ENCODE measurements at regions not wholly inside any gene's neighbourhood (a gene's known extent, or its start where the extent isn't known, plus 50 kb on each side); places are given as distances from the start of the nearest gene placed in this dataset.

- TF ChIP-seq, protein P1, sequence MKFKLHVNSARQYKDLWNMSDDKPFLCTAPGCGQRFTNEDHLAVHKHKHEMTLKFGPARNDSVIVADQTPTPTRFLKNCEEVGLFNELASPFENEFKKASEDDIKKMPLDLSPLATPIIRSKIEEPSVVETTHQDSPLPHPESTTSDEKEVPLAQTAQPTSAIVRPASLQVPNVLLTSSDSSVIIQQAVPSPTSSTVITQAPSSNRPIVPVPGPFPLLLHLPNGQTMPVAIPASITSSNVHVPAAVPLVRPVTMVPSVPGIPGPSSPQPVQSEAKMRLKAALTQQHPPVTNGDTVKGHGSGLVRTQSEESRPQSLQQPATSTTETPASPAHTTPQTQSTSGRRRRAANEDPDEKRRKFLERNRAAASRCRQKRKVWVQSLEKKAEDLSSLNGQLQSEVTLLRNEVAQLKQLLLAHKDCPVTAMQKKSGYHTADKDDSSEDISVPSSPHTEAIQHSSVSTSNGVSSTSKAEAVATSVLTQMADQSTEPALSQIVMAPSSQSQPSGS (IDR thresholded peaks at IDR 0.05; ENCODE audit: low read length) = no peak
- no peak for TF ChIP-seq PML (IDR thresholded peaks at IDR 0.05; ENCODE audit: low read length)
- TF ChIP-seq, protein P2, sequence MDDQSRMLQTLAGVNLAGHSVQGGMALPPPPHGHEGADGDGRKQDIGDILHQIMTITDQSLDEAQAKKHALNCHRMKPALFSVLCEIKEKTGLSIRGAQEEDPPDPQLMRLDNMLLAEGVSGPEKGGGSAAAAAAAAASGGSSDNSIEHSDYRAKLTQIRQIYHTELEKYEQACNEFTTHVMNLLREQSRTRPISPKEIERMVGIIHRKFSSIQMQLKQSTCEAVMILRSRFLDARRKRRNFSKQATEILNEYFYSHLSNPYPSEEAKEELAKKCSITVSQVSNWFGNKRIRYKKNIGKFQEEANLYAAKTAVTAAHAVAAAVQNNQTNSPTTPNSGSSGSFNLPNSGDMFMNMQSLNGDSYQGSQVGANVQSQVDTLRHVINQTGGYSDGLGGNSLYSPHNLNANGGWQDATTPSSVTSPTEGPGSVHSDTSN (IDR thresholded peaks at IDR 0.05; ENCODE audit: insufficient replicate concordance, low read depth, low read length) = no peak
- no peak for TF ChIP-seq PAX5 (IDR thresholded peaks at IDR 0.05; ENCODE audit: borderline replicate concordance, low read depth, low read length)
- TF ChIP-seq, protein P3, sequence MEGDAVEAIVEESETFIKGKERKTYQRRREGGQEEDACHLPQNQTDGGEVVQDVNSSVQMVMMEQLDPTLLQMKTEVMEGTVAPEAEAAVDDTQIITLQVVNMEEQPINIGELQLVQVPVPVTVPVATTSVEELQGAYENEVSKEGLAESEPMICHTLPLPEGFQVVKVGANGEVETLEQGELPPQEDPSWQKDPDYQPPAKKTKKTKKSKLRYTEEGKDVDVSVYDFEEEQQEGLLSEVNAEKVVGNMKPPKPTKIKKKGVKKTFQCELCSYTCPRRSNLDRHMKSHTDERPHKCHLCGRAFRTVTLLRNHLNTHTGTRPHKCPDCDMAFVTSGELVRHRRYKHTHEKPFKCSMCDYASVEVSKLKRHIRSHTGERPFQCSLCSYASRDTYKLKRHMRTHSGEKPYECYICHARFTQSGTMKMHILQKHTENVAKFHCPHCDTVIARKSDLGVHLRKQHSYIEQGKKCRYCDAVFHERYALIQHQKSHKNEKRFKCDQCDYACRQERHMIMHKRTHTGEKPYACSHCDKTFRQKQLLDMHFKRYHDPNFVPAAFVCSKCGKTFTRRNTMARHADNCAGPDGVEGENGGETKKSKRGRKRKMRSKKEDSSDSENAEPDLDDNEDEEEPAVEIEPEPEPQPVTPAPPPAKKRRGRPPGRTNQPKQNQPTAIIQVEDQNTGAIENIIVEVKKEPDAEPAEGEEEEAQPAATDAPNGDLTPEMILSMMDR (IDR thresholded peaks at IDR 0.05 in 2 of 3, conservative IDR thresholded peaks at IDR 0.05 in 1 of 3; ENCODE audit: control insufficient read depth in 2 of 3, extremely low read depth in 1 of 3, insufficient read depth in 1 of 3, low read depth in 3 of 3, low read length in 3 of 3) = no peak
- no peak for TF ChIP-seq PAX8 (IDR thresholded peaks at IDR 0.05)
These were observed 111.9 kb downstream of the XCL2 start (continued) for GRCh38 chr1:168431882-168432281.

DNA sequence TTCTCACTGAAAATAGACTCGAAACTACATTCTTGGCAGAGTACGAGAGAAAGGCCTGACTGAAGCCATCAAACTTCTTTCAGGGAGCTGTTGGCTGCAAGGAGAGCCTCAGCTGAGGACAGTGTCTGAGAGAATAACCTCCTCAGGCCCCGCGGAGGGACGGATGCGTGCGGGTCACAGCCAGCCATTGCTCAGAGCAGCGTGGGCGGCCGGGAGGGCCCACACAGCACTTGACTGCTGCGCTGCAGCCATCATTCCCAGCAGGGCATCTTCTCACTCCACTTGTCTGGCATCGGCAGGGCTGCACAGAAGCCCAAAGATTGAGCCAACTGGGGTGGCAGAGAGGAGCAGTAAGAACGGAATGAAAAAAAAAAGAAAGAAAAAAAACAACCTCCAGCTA, 113.5 kb downstream of the XCL2 start:
- no peaks in the 10 kb centered on the region for H3K79me2 ChIP-seq (ENCODE audit: control insufficient read depth, insufficient read depth, low read length)
- in situ Hi-C loops (cut with MboI) = loop anchor here (10.0 kb wide), 1 partner anchor 914 kb away; no protein-coding TSS in a partner anchor
- H3K4me3 ChIP-seq = no peak overlapping the region
- SMC1A ChIA-PET (ENCODE audit: uncharacterized antibody, unreplicated experiment) = interaction anchor here (0.6 to 5.3 kb wide), 5 partner anchors 8 to 986 kb away, joined by 3 to 51 read pairs (median 3); no protein-coding TSS in a partner anchor
- CTCF ChIA-PET = interaction anchor here (0.7 to 2.6 kb wide), 4 partner anchors 9 to 318 kb away, joined by 3 to 13 read pairs (median 6); no protein-coding TSS in a partner anchor
- RAD21 ChIA-PET (ENCODE audit: unreplicated experiment) = interaction anchor here (0.7 to 2.4 kb wide), 3 partner anchors 9 to 751 kb away, joined by 3 to 9 read pairs (median 3); no protein-coding TSS in a partner anchor
- intact Hi-C loops (cut with micrococcal nuclease; ENCODE audit: unreplicated experiment) = loop anchor here (10.0 kb wide), 1 partner anchor 704 kb away; no protein-coding TSS in a partner anchor
- H3K36me3 ChIP-seq (ENCODE audit: control insufficient read depth in 2 of 2, insufficient read depth in 2 of 2, low read length in 1 of 2) = no peaks in the 10 kb centered on the region
- no peaks in the 10 kb centered on the region for H3K9me3 ChIP-seq (replicated peaks; ENCODE audit: control insufficient read depth, insufficient read depth, low read length)
- POLR2A ChIA-PET = no interaction called here
- DNase-seq (ENCODE audit: low read depth, low spot score) = no peak
- WGBS (ENCODE audit: insufficient coverage, insufficient replicate concordance, low lambda C conversion rate, missing lambda C conversion rate) = 44% methylated on average over 13 of the region's 13 CpGs
- H3K9ac ChIP-seq (ENCODE audit: control insufficient read depth, insufficient read depth, low read length) = no peak overlapping the region
- no peak overlapping the region for H3K27ac ChIP-seq (ENCODE audit: control insufficient read depth, insufficient read depth)
- no peak overlapping the region for H3K4me2 ChIP-seq (ENCODE audit: control insufficient read depth, insufficient read depth)
- no peak for TF ChIP-seq PAX5 (IDR thresholded peaks at IDR 0.05; ENCODE audit: borderline replicate concordance, low read depth, low read length)
- no peak for TF ChIP-seq ZNF274 (IDR thresholded peaks at IDR 0.05; ENCODE audit: insufficient read depth, insufficient read length)
- no peak for TF ChIP-seq IKZF2 (IDR thresholded peaks at IDR 0.05)
- no peak for TF ChIP-seq BCL11A (IDR thresholded peaks at IDR 0.05; ENCODE audit: low read depth, low read length)
- TF ChIP-seq CHD2 (IDR thresholded peaks at IDR 0.05; ENCODE audit: borderline replicate concordance, low read depth, low read length) = no peak
- no peak for TF ChIP-seq TARDBP (IDR thresholded peaks at IDR 0.05; ENCODE audit: borderline replicate concordance)
- no peak for TF ChIP-seq SP1 (IDR thresholded peaks at IDR 0.05; ENCODE audit: low read depth, low read length)
- no peak for TF ChIP-seq LARP7 (IDR thresholded peaks at IDR 0.05)
- H3K4me1 ChIP-seq (ENCODE audit: control insufficient read depth, insufficient read depth, low read length) = no peaks in the 10 kb centered on the region
- no peaks in the 10 kb centered on the region; a peak in 1 of 4 replicates for H3K27me3 ChIP-seq (replicated peaks in 1 of 2; ENCODE audit: control insufficient read depth in 2 of 2, insufficient read depth in 2 of 2, low read length in 1 of 2)
- no peak overlapping the region for H2AFZ ChIP-seq (ENCODE audit: control insufficient read depth, low read depth, low read length)
- no peak for FAIRE-seq
- ATAC-seq = no peak
- no TSS peak for BruUV-seq (replicated peaks)
- no peaks in the 10 kb centered on the region for H4K20me1 ChIP-seq (ENCODE audit: control insufficient read depth, insufficient read depth)

All from GM12878 (cell line).